ENCODE measurements at regions not wholly inside any gene's neighbourhood (a gene's known extent, or its start where the extent isn't known, plus 50 kb on each side); places are given as distances from the start of the nearest gene placed in this dataset.

- TF ChIP-seq GATA3 (IDR thresholded peaks at IDR 0.05; ENCODE audit: low read depth, low read length) (no peak), GATA2 (IDR thresholded peaks at IDR 0.05; ENCODE audit: low read depth, low read length) (no peak)
Measured at GRCh38 chr19:31070146-31071065, 278.8 kb downstream of the TSHZ3 start.
